PC-3 (cell line): ENCODE measurements at regions not wholly inside any gene's neighbourhood (a gene's known extent, or its start where the extent isn't known, plus 50 kb on each side); places are given as distances from the start of the nearest gene placed in this dataset.

Experiments used
- ATAC-seq: fragments of 200-7000 bp; cut with Tn5 transposase; 2 replicates; pipeline ENCODE4 v1.9.1; 2020; ENCODE audit warnings: mild to moderate bottlenecking, moderate library complexity
- BruUV-seq: library from RNA; stranded (reverse); fragments of 400-500 nt; replicated peaks from 2 replicates; lab custom pipeline; 2021; lab: Mats Ljungman, UMichigan
- CTCF ChIA-PET: fragments of 300-600 bp; sonication (Branson Sonifier 250); formaldehyde crosslinking; loops from one replicate; lab custom pipeline; 2022; ENCODE audit warnings: antibody characterized with exemption; lab: Charles Lee
- POLR2A ChIA-PET: fragments of 300-600 bp; sonication (Branson Sonifier 250); formaldehyde crosslinking; loops from one replicate; lab custom pipeline; 2022; ENCODE audit warnings: antibody characterized with exemption; ENCODE audit not compliant: unreplicated experiment; lab: Charles Lee
- DNase-seq: peaks from one replicate; pipeline ENCODE4 v3.0.0-alpha.2; 2015
- H2AFZ ChIP-seq: fragments of 300-600 bp; sonication (generic); 2 replicates; pipeline ENCODE4 v1.6.0; 2016; ENCODE audit warnings: antibody characterized with exemption, low read length
- H3F3A ChIP-seq: fragments of 300-600 bp; sonication (generic); one replicate; pipeline ENCODE4 v1.6.0; 2017; ENCODE audit warnings: antibody characterized with exemption, low read length, control low read depth, mild to moderate bottlenecking; ENCODE audit not compliant: unreplicated experiment
- H3K27ac ChIP-seq: fragments of 300-600 bp; sonication (generic); 2 replicates; pipeline ENCODE4 v1.5.1; 2016; ENCODE audit warnings: mild to moderate bottlenecking, low read length
- H3K27me3 ChIP-seq: fragments of 300-600 bp; sonication (generic); 2 replicates; pipeline ENCODE4 v1.6.1; 2016; ENCODE audit warnings: low read length, mixed read lengths
- H3K36me3 ChIP-seq: fragments of 300-600 bp; sonication (generic); 2 replicates; pipeline ENCODE4 v1.6.1; 2016; ENCODE audit warnings: low read depth, mixed run types, low read length, mixed read lengths
- H3K4me1 ChIP-seq: fragments of 300-600 bp; sonication (generic); 2 replicates; pipeline ENCODE4 v1.5.1; 2016; ENCODE audit warnings: low read length; ENCODE audit not compliant: insufficient read depth
- H3K4me2 ChIP-seq: fragments of 300-600 bp; sonication (generic); 2 replicates; pipeline ENCODE4 v1.6.0; 2016; ENCODE audit warnings: low read length
- H3K4me3 ChIP-seq: fragments of 300-600 bp; sonication (generic); 2 replicates; pipeline ENCODE4 v1.5.1; 2016; ENCODE audit warnings: mild to moderate bottlenecking, low read length, mixed read lengths
- H3K79me2 ChIP-seq: fragments of 300-600 bp; sonication (generic); 2 replicates; pipeline ENCODE4 v1.6.1; 2017; ENCODE audit warnings: low read length, mixed read lengths
- H3K9ac ChIP-seq: fragments of 300-600 bp; sonication (generic); 2 replicates; pipeline ENCODE4 v1.6.0; 2016; ENCODE audit warnings: mild to moderate bottlenecking, low read length
- H3K9me2 ChIP-seq: fragments of 300-600 bp; sonication (generic); replicated peaks from 2 replicates; pipeline ENCODE4 v1.6.1; 2016; ENCODE audit warnings: mixed run types, low read length, mixed read lengths
- H3K9me3 ChIP-seq: fragments of 300-600 bp; sonication (generic); 2 replicates; pipeline ENCODE4 v1.6.1; 2016; ENCODE audit warnings: low read length, mixed read lengths
- H4K20me1 ChIP-seq: fragments of 300-600 bp; sonication (generic); 2 replicates; pipeline ENCODE4 v1.6.1; 2016; ENCODE audit warnings: low read length, mixed read lengths
- CTCF ChIP-seq: fragments of 300-600 bp; sonication (generic); conservative IDR thresholded peaks from 2 replicates; pipeline ENCODE4 v1.5.1; 2017; ENCODE audit warnings: antibody characterized with exemption, low read depth, mild to moderate bottlenecking, low read length
- EZH2 ChIP-seq: fragments of 300-600 bp; sonication (generic); IDR thresholded peaks from one replicate; pipeline ENCODE4 v1.6.1; 2017; ENCODE audit warnings: antibody characterized with exemption, mild to moderate bottlenecking, low read length; ENCODE audit not compliant: unreplicated experiment
- EZH2phosphoT487 ChIP-seq: fragments of 300-600 bp; sonication (generic); IDR thresholded peaks from 2 replicates; pipeline ENCODE4 v1.6.1; 2018; ENCODE audit warnings: mild to moderate bottlenecking, antibody characterized with exemption, low read length, borderline replicate concordance
- intact Hi-C: fragments of 100-400 bp; cut with micrococcal nuclease; formaldehyde crosslinking; loops from 2 replicates; pipeline ENCODE4 v1.9.0; 2023

DNA sequence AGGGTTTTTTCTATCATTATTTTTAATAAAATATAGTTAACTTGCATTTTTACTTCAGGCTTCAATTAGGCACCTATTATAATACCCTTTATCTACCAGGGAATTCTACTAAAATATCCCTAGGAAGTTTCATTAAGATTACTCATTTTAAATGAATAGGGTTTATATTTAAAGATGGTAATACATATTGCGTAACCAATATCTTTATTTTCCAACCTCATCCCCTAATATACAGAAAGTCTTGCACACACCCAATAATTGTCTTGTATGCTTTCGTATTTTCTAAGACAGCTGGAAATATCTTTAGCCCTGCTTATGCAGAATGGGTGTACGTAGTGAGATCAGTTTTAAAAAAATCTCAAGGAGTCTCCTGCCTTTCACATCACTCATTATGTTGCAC is 1186.8 kb downstream of the TECRL start:
- no TSS peak for BruUV-seq
- no peak overlapping the region for H3K9ac ChIP-seq
- no peaks in the 10 kb centered on the region for H3K9me3 ChIP-seq
- intact Hi-C loops = no loop called here
- H4K20me1 ChIP-seq = no peaks in the 10 kb centered on the region
- ATAC-seq (no peak), DNase-seq (no peak)
- no peaks in the 10 kb centered on the region for H3K79me2 ChIP-seq
- H3K27me3 ChIP-seq = no peaks in the 10 kb centered on the region
- POLR2A ChIA-PET = no interaction called here
- no peak overlapping the region for H3K4me2 ChIP-seq
- H3K9me2 ChIP-seq = no peaks in the 10 kb centered on the region
- H3K27ac ChIP-seq = no peak overlapping the region
- no peaks in the 10 kb centered on the region for H3K4me1 ChIP-seq
- no peak overlapping the region for H2AFZ ChIP-seq
- no peak overlapping the region for H3K4me3 ChIP-seq
- H3K36me3 ChIP-seq = no peaks in the 10 kb centered on the region
- TF ChIP-seq EZH2 (no peak), CTCF (no peak), EZH2phosphoT487 (no peak)
- CTCF ChIA-PET = no interaction called here
- no peaks in the 10 kb centered on the region for H3F3A ChIP-seq

DNA sequence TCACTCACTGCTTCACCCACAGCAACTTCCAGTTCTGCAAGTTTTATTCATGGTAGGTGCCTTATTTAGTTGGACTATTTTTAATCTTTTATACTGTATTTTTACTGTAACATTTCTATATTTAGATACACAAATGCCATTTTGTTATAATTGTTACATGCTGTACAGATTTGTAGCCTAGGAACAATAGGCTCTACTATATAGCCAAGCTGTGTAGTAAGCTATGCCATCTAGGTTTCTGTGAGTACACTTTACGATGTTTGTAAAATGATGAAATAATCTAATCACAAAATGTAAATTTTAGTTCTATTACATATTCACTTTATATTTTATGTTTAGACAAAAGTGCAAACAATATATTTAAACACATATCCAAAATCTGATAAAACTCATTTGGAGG is 1187.8 kb downstream of the TECRL start:
- ChIA-PET CTCF (no interaction called here), POLR2A (no interaction called here)
- Histone ChIP-seq H3K27me3 (no peaks in the 10 kb centered on the region), H3K9ac (no peak overlapping the region), H3K27ac (no peak overlapping the region), H4K20me1 (no peaks in the 10 kb centered on the region), H3K4me1 (no peaks in the 10 kb centered on the region), H3K36me3 (no peaks in the 10 kb centered on the region), H3K4me2 (no peak overlapping the region), H3K79me2 (no peaks in the 10 kb centered on the region), H3K4me3 (no peak overlapping the region), H3F3A (no peaks in the 10 kb centered on the region), H3K9me3 (no peaks in the 10 kb centered on the region), H3K9me2 (no peaks in the 10 kb centered on the region), H2AFZ (no peak overlapping the region)
- ATAC-seq (peak; percentile 93), DNase-seq (no peak)
- TF ChIP-seq EZH2 = no peak
- TF ChIP-seq CTCF = no peak
- no peak for TF ChIP-seq EZH2phosphoT487
- no TSS peak for BruUV-seq
- intact Hi-C loops = no loop called here

- no peaks in the 10 kb centered on the region for H3K4me1 ChIP-seq
- DNase-seq = no peak
- no peaks in the 10 kb centered on the region for H3K27me3 ChIP-seq
- no peak for ATAC-seq
- POLR2A ChIA-PET = no interaction called here
- no peaks in the 10 kb centered on the region for H3F3A ChIP-seq
- no peaks in the 10 kb centered on the region for H4K20me1 ChIP-seq
- H3K36me3 ChIP-seq = no peaks in the 10 kb centered on the region
- no peak overlapping the region for H3K9ac ChIP-seq
- no peaks in the 10 kb centered on the region for H3K79me2 ChIP-seq
- no peak overlapping the region for H3K4me2 ChIP-seq
- no peak overlapping the region for H3K4me3 ChIP-seq
- H3K9me3 ChIP-seq = 0 out of 2 replicates have a peak, but pooled peaks cover 3% of the 10 kb centered on the region
- CTCF ChIA-PET = no interaction called here
- no TSS peak for BruUV-seq
- no peaks in the 10 kb centered on the region for H3K9me2 ChIP-seq
- no peak overlapping the region for H2AFZ ChIP-seq
- intact Hi-C loops = no loop called here
- TF ChIP-seq EZH2 (no peak), EZH2phosphoT487 (no peak), CTCF (no peak)
- H3K27ac ChIP-seq = no peak overlapping the region
These were observed 1190.4 kb downstream of the TECRL start for GRCh38 chr4:63218856-63219255.
